Parathyroid adenoma (tissue), 2 donors: ENCODE measurements at regions not wholly inside any gene's neighbourhood (a gene's known extent, or its start where the extent isn't known, plus 50 kb on each side); places are given as distances from the start of the nearest gene placed in this dataset.
"Not testable (repeated sequence)": the region's sequence is repeated elsewhere in the genome, so short reads cannot be mapped to it uniquely, and the experiment has no call there.

Source experiments
- H2AFZ ChIP-seq: fragments of 300-600 bp; sonication (generic); one replicate; pipeline ENCODE4 v1.7.0; 2017; ENCODE audit warnings: antibody characterized with exemption, mild to moderate bottlenecking
- H3K27ac ChIP-seq: fragments of 300-600 bp; sonication (generic); one replicate; pipeline ENCODE4 v1.7.0; 2017
- H3K27me3 ChIP-seq: fragments of 300-600 bp; sonication (generic); one replicate; pipeline ENCODE4 v1.7.0; 2017; ENCODE audit warnings: low read length; ENCODE audit not compliant: control insufficient read depth, insufficient read depth
- H3K36me3 ChIP-seq: fragments of 300-600 bp; sonication (generic); one replicate; pipeline ENCODE4 v1.7.0; 2017; ENCODE audit warnings: low read length; ENCODE audit not compliant: control insufficient read depth, insufficient read depth
- H3K4me1 ChIP-seq: fragments of 300-600 bp; sonication (generic); one replicate; pipeline ENCODE4 v1.7.0; 2017; ENCODE audit warnings: control low read depth
- H3K4me2 ChIP-seq: fragments of 300-600 bp; sonication (generic); one replicate; pipeline ENCODE4 v1.7.0; 2017; ENCODE audit warnings: low read length
- H3K4me3 ChIP-seq: fragments of 300-600 bp; sonication (generic); one replicate; pipeline ENCODE4 v1.7.0; 2017; ENCODE audit warnings: low read depth, low read length
- H3K79me2 ChIP-seq: fragments of 300-600 bp; sonication (generic); one replicate; pipeline ENCODE4 v1.7.0; 2017; ENCODE audit warnings: control low read depth
- H3K9ac ChIP-seq: fragments of 300-600 bp; sonication (generic); one replicate; pipeline ENCODE4 v1.7.0; 2017; ENCODE audit warnings: mild to moderate bottlenecking
- H3K9me3 ChIP-seq: fragments of 300-600 bp; sonication (generic); one replicate; pipeline ENCODE4 v1.7.0; 2017; ENCODE audit warnings: low read length; ENCODE audit not compliant: control insufficient read depth
- CTCF ChIP-seq: fragments of 300-600 bp; sonication (generic); IDR thresholded peaks from one replicate; pipeline ENCODE4 v1.7.0; 2017; ENCODE audit warnings: antibody characterized with exemption, mild to moderate bottlenecking
- donor health status: primary hyperparathyroidism.

GRCh38 chr18:41644466-41644865 lies 310.6 kb upstream of the PIK3C3 start:
- Histone ChIP-seq H3K36me3 (no peaks in the 10 kb centered on the region), H3K9me3 (no peaks in the 10 kb centered on the region)
- TF ChIP-seq CTCF: no peak

GRCh38 chr18:41643427-41643826 lies 311.6 kb upstream of the PIK3C3 start:
- Histone ChIP-seq H3K27ac (no peak overlapping the region), H3K4me3 (no peak overlapping the region), H3K79me2 (no peaks in the 10 kb centered on the region), H3K36me3 (no peaks in the 10 kb centered on the region), H3K4me1 (no peaks in the 10 kb centered on the region), H3K27me3 (no peaks in the 10 kb centered on the region), H3K9me3 (no peaks in the 10 kb centered on the region), H2AFZ (no peak overlapping the region), H3K9ac (no peak overlapping the region), H3K4me2 (no peak overlapping the region)
- no peak for TF ChIP-seq CTCF

More at GRCh38 chr18:41644466-41644865, 310.6 kb upstream of the PIK3C3 start:
- Histone ChIP-seq H3K79me2 (no peaks in the 10 kb centered on the region), H3K4me1 (no peaks in the 10 kb centered on the region), H3K27me3 (no peaks in the 10 kb centered on the region), H3K4me2 (no peak overlapping the region), H3K27ac (no peak overlapping the region), H2AFZ (no peak overlapping the region), H3K9ac (no peak overlapping the region), H3K4me3 (no peak overlapping the region)

DNA sequence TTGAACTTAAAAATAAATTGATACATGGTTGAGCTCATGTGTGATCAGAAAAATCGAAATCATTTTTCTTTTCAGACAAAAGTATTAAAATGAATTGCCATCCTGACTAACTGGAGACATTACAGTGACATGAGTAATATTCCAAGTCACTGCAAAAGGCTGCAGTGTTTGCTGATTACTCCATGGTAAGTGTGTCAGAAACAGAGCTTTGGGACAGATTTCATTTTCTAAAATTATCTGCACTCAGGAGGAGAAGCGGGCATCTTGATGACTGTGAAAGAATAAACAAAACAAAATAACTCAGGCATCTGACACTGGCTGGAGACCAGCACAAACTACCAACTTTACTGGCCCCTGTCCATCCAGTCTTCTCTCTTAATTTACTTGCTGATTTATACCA lies 312.3 kb upstream of the PIK3C3 start:
- H3K36me3 ChIP-seq: no peaks in the 10 kb centered on the region
- no peak overlapping the region for H3K4me3 ChIP-seq
- no peak overlapping the region for H3K4me2 ChIP-seq
- H2AFZ ChIP-seq: no peak overlapping the region
- TF ChIP-seq CTCF: no peak
- no peak overlapping the region for H3K27ac ChIP-seq
- H3K9me3 ChIP-seq: no peaks in the 10 kb centered on the region
- H3K79me2 ChIP-seq: no peaks in the 10 kb centered on the region
- H3K27me3 ChIP-seq: no peaks in the 10 kb centered on the region
- no peaks in the 10 kb centered on the region for H3K4me1 ChIP-seq
- H3K9ac ChIP-seq: no peak overlapping the region

DNA sequence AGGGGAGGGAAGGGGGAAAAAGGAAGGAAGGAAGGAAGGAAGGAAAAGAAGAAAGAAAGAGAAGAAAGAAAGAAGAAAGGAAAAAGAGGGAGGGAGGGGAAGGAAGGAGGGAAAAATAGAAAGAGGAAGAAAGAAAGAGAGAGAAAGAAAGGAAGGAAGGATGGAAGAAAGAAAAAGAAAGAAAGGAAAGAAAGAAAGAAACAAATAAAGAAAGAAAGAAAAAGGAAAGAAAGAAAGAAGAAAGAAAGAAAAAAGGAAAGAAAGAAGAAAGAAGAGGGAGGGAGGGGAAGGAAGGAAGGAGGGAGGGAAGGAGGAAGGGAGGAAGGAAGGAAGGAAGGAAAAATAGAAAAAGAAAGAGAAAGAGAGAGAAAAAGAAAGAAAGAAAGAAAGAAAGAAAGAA lies 315.8 kb upstream of the PIK3C3 start:
- Histone ChIP-seq H3K36me3 (no peaks in the 10 kb centered on the region), H3K79me2 (no peaks in the 10 kb centered on the region), H3K4me1 (no peaks in the 10 kb centered on the region), H3K27ac (no peak overlapping the region), H3K4me2 (no peak overlapping the region), H3K4me3 (no peak overlapping the region), H3K27me3 (no peaks in the 10 kb centered on the region), H2AFZ (no peak overlapping the region), H3K9me3 (no peaks in the 10 kb centered on the region), H3K9ac (no peak overlapping the region)
- no peak for TF ChIP-seq CTCF

GRCh38 chr18:41631723-41632285 lies 323.2 kb upstream of the PIK3C3 start:
- not testable (repeated sequence) for H3K4me1 ChIP-seq, H3K4me2 ChIP-seq, H3K9ac ChIP-seq, H3K27ac ChIP-seq, H3K36me3 ChIP-seq, H3K9me3 ChIP-seq, H3K27me3 ChIP-seq, H3K79me2 ChIP-seq, H2AFZ ChIP-seq
- peak overlapping the region; percentile 34 for H3K4me3 ChIP-seq
